Kidney tubule cell (primary cell): ENCODE measurements at regions not wholly inside any gene's neighbourhood (a gene's known extent, or its start where the extent isn't known, plus 50 kb on each side); places are given as distances from the start of the nearest gene placed in this dataset.
A peak's percentile ranks its signal among the peaks of the same experiment; 100 is the strongest.

Experiments
- DNase-seq: peaks from one replicate; pipeline ENCODE4 v3.0.0-alpha.2; 2018; ENCODE audit warnings: low spot score

- no peak for DNase-seq
Observed at GRCh38 chr3:117463276-117464115, 753.9 kb downstream of the TUSC7 start.

GRCh38 chr3:117471831-117472230, 762.3 kb downstream of the TUSC7 start:
- no peak for DNase-seq

GRCh38 chr3:117473981-117474538, 764.5 kb downstream of the TUSC7 start:
- no peak for DNase-seq

- no peak for DNase-seq
Observed at GRCh38 chr3:117476572-117476971, 767.0 kb downstream of the TUSC7 start.

GRCh38 chr3:117477214-117477755, 767.7 kb downstream of the TUSC7 start:
- no peak for DNase-seq

GRCh38 chr3:117479095-117479494, 769.5 kb downstream of the TUSC7 start:
- no peak for DNase-seq

GRCh38 chr3:117480525-117480924, 770.9 kb downstream of the TUSC7 start:
- DNase-seq, result no peak

GRCh38 chr3:117480972-117481371, 771.4 kb downstream of the TUSC7 start:
- no peak for DNase-seq

- no peak for DNase-seq
Observed at GRCh38 chr3:117483839-117484238, 774.3 kb downstream of the TUSC7 start.

- no peak for DNase-seq
Observed at GRCh38 chr3:117485841-117486240, 776.3 kb downstream of the TUSC7 start.

- no peak for DNase-seq
Observed at GRCh38 chr3:117486719-117487716, 777.4 kb downstream of the TUSC7 start.

- DNase-seq, result no peak
Observed at GRCh38 chr3:117488983-117489382, 779.4 kb downstream of the TUSC7 start.

GRCh38 chr3:117489663-117490079, 780.1 kb downstream of the TUSC7 start:
- DNase-seq, result no peak

GRCh38 chr3:117490716-117491115, 781.1 kb downstream of the TUSC7 start:
- DNase-seq, result no peak

GRCh38 chr3:117495620-117496019, 786.0 kb downstream of the TUSC7 start:
- DNase-seq, result no peak

GRCh38 chr3:117499189-117499870, 789.8 kb downstream of the TUSC7 start:
- DNase-seq, result no peak

- no peak for DNase-seq
Observed at GRCh38 chr3:117507958-117508357, 798.4 kb downstream of the TUSC7 start.

- no peak for DNase-seq
Observed at GRCh38 chr3:117509858-117510257, 800.3 kb downstream of the TUSC7 start.

GRCh38 chr3:117510396-117510795, 800.8 kb downstream of the TUSC7 start:
- peak; percentile 35 for DNase-seq

- DNase-seq, result no peak
Observed at GRCh38 chr3:117512975-117513374, 803.4 kb downstream of the TUSC7 start.

- DNase-seq, result no peak
Observed at GRCh38 chr3:117515309-117515708, 805.7 kb downstream of the TUSC7 start.

GRCh38 chr3:117518364-117518763, 808.8 kb downstream of the TUSC7 start:
- no peak for DNase-seq
